ENCODE measurements at regions not wholly inside any gene's neighbourhood (a gene's known extent, or its start where the extent isn't known, plus 50 kb on each side); places are given as distances from the start of the nearest gene placed in this dataset.
A peak's percentile ranks its signal among the peaks of the same experiment; 100 is the strongest.

GRCh38 chr7:155388561-155388960 is 69.4 kb upstream of the EN2 start:
- no peaks in the 10 kb centered on the region for H3K79me2 ChIP-seq (ENCODE audit: low read depth)
- no peak overlapping the region for H3K27ac ChIP-seq
- peak; percentile 64; the same call in 1 of the 2 replicates for TF ChIP-seq EZH2 (IDR thresholded peaks at IDR 0.05; ENCODE audit: low read depth)
- no peak for TF ChIP-seq CTCF (conservative IDR thresholded peaks at IDR 0.05)
- peaks cover 99% of the 10 kb centered on the region for H3K27me3 ChIP-seq (ENCODE audit: insufficient read depth, low read depth)
- no peaks in the 10 kb centered on the region for H3K9me3 ChIP-seq (ENCODE audit: insufficient read depth, low read depth)
- ChIA-PET POLR2A (ENCODE audit: unreplicated experiment) (no interaction called here), CTCF (no interaction called here)
- no peaks in the 10 kb centered on the region; the same call in 1 of the 2 replicates for H4K20me1 ChIP-seq (ENCODE audit: insufficient read depth)
- H3K36me3 ChIP-seq (ENCODE audit: low read depth): no peaks in the 10 kb centered on the region
- no peak overlapping the region for H2AFZ ChIP-seq
- no peak overlapping the region for H3K4me3 ChIP-seq
- no peak overlapping the region for H3K4me2 ChIP-seq
- H3K4me1 ChIP-seq (replicated peaks; ENCODE audit: insufficient read depth): no peaks in the 10 kb centered on the region
- intact Hi-C loops (cut with micrococcal nuclease; ENCODE audit: unreplicated experiment): loop anchor here (10.0 kb wide), 2 partner anchors 206 to 346 kb away; no protein-coding TSS in a partner anchor
- no peaks in the 10 kb centered on the region for H3F3A ChIP-seq (ENCODE audit: insufficient read depth, low read depth)
- H3K9me2 ChIP-seq (ENCODE audit: insufficient read depth): no peaks in the 10 kb centered on the region
- DNase-seq: no peak
- no TSS peak for BruUV-seq (replicated peaks)

- DNase-seq: no peak
- H2AFZ ChIP-seq: no peak overlapping the region
- no peaks in the 10 kb centered on the region for H3F3A ChIP-seq (ENCODE audit: insufficient read depth, low read depth)
- H3K4me3 ChIP-seq: no peak overlapping the region
- H3K36me3 ChIP-seq (ENCODE audit: low read depth): no peaks in the 10 kb centered on the region
- no peaks in the 10 kb centered on the region for H3K79me2 ChIP-seq (ENCODE audit: low read depth)
- no peaks in the 10 kb centered on the region; the same call in 1 of the 2 replicates for H4K20me1 ChIP-seq (ENCODE audit: insufficient read depth)
- ChIA-PET POLR2A (ENCODE audit: unreplicated experiment) (no interaction called here), CTCF (no interaction called here)
- H3K4me1 ChIP-seq (replicated peaks; ENCODE audit: insufficient read depth): no peaks in the 10 kb centered on the region
- intact Hi-C loops (cut with micrococcal nuclease; ENCODE audit: unreplicated experiment): no loop called here
- no peaks in the 10 kb centered on the region for H3K9me3 ChIP-seq (ENCODE audit: insufficient read depth, low read depth)
- H3K27ac ChIP-seq: no peak overlapping the region
- peaks cover 99% of the 10 kb centered on the region for H3K27me3 ChIP-seq (ENCODE audit: insufficient read depth, low read depth)
- no TSS peak for BruUV-seq (replicated peaks)
- H3K4me2 ChIP-seq: no peak overlapping the region
- TF ChIP-seq CTCF (conservative IDR thresholded peaks at IDR 0.05) (no peak), EZH2 (IDR thresholded peaks at IDR 0.05; ENCODE audit: low read depth) (no peak)
- H3K9me2 ChIP-seq (ENCODE audit: insufficient read depth): no peaks in the 10 kb centered on the region
Observed at GRCh38 chr7:155391414-155391813, 66.5 kb upstream of the EN2 start.

- Histone ChIP-seq H3K4me2 (no peak overlapping the region), H4K20me1 (ENCODE audit: insufficient read depth) (no peaks in the 10 kb centered on the region; the same call in 1 of the 2 replicates), H3K36me3 (ENCODE audit: low read depth) (no peaks in the 10 kb centered on the region), H3K27me3 (ENCODE audit: insufficient read depth, low read depth) (peaks cover 98% of the 10 kb centered on the region), H3K27ac (no peak overlapping the region), H2AFZ (no peak overlapping the region), H3K4me1 (replicated peaks; ENCODE audit: insufficient read depth) (no peaks in the 10 kb centered on the region), H3K9me2 (ENCODE audit: insufficient read depth) (no peaks in the 10 kb centered on the region), H3K4me3 (no peak overlapping the region), H3K79me2 (ENCODE audit: low read depth) (no peaks in the 10 kb centered on the region), H3K9me3 (ENCODE audit: insufficient read depth, low read depth) (no peaks in the 10 kb centered on the region), H3F3A (ENCODE audit: insufficient read depth, low read depth) (no peaks in the 10 kb centered on the region)
- POLR2A ChIA-PET (ENCODE audit: unreplicated experiment): no interaction called here
- CTCF ChIA-PET: no interaction called here
- no TSS peak for BruUV-seq (replicated peaks)
- TF ChIP-seq EZH2 (IDR thresholded peaks at IDR 0.05; ENCODE audit: low read depth) (no peak), CTCF (conservative IDR thresholded peaks at IDR 0.05) (no peak)
- DNase-seq: peak in 1 of 2 experiments; percentile 48
- intact Hi-C loops (cut with micrococcal nuclease; ENCODE audit: unreplicated experiment): no loop called here
Observed at GRCh38 chr7:155392726-155393570, 65.0 kb upstream of the EN2 start.
